Smooth muscle cell (in vitro differentiated cells): ENCODE measurements at regions not wholly inside any gene's neighbourhood (a gene's known extent, or its start where the extent isn't known, plus 50 kb on each side); places are given as distances from the start of the nearest gene placed in this dataset.

Experiments used
- DNase-seq: peaks from one replicate; lab custom pipeline; 2025; ENCODE audit not compliant: unreplicated experiment; lab: John Stamatoyannopoulos, UW
- H2AFZ ChIP-seq: fragments of 200-600 bp; sonication (generic); 2 replicates; pipeline ENCODE4 v1.6.0; 2016; ENCODE audit warnings: antibody characterized with exemption, low read depth, mild to moderate bottlenecking
- H3F3A ChIP-seq: fragments of 200-600 bp; sonication (generic); 2 replicates; pipeline ENCODE4 v1.6.0; 2017; ENCODE audit warnings: antibody characterized with exemption, low read depth
- H3K27ac ChIP-seq: fragments of 200-600 bp; sonication (generic); 2 replicates; pipeline ENCODE4 v1.5.1; 2016; ENCODE audit warnings: low read depth, mild to moderate bottlenecking
- H3K27me3 ChIP-seq: fragments of 200-600 bp; sonication (generic); 2 replicates; pipeline ENCODE4 v1.6.1; 2016; ENCODE audit warnings: low read depth, mild to moderate bottlenecking
- H3K36me3 ChIP-seq: fragments of 200-600 bp; sonication (generic); 2 replicates; pipeline ENCODE4 v1.5.1; 2016; ENCODE audit warnings: low read depth
- H3K4me1 ChIP-seq: fragments of 200-600 bp; sonication (generic); 2 replicates; pipeline ENCODE4 v1.5.1; 2016; ENCODE audit warnings: low read depth
- H3K4me2 ChIP-seq: fragments of 200-600 bp; sonication (generic); 2 replicates; pipeline ENCODE4 v1.6.0; 2016; ENCODE audit warnings: mild to moderate bottlenecking
- H3K4me3 ChIP-seq: fragments of 200-600 bp; sonication (generic); 2 replicates; pipeline ENCODE4 v1.5.1; 2016; ENCODE audit warnings: mild to moderate bottlenecking
- H3K79me2 ChIP-seq: fragments of 200-600 bp; sonication (generic); 2 replicates; pipeline ENCODE4 v1.6.0; 2016; ENCODE audit warnings: low read depth, mild to moderate bottlenecking
- H3K9ac ChIP-seq: fragments of 200-600 bp; sonication (generic); 2 replicates; pipeline ENCODE4 v1.6.0; 2016; ENCODE audit warnings: low read depth
- H3K9me3 ChIP-seq: fragments of 200-600 bp; sonication (generic); replicated peaks from 2 replicates; pipeline ENCODE4 v1.5.1; 2016; ENCODE audit warnings: low read depth
- H4K20me1 ChIP-seq: fragments of 200-600 bp; sonication (generic); 2 replicates; pipeline ENCODE4 v1.6.0; 2016; ENCODE audit warnings: low read depth
- CTCF ChIP-seq: fragments of 200-600 bp; sonication (generic); IDR thresholded peaks from 2 replicates; pipeline ENCODE4 v1.5.1; 2017; ENCODE audit warnings: borderline replicate concordance, mild to moderate bottlenecking, antibody characterized with exemption; ENCODE audit not compliant: insufficient read depth, poor library complexity, severe bottlenecking
- WGBS: methylation state at CpG from one replicate; pipeline ENCODE4 v1.1.7; 2016; ENCODE audit warnings: low lambda C conversion rate; 5-methylcytosine and 5-hydroxymethylcytosine counted together

- no peaks in the 10 kb centered on the region for H3K27me3 ChIP-seq
- no peak for DNase-seq
- no peaks in the 10 kb centered on the region for H3K9me3 ChIP-seq
These were observed 72.8 kb upstream of the PITX1 start for GRCh38 chr5:135106610-135107471.

GRCh38 chr5:135106136-135106535 lies 72.1 kb upstream of the PITX1 start:
- Histone ChIP-seq H3K4me1 (no peaks in the 10 kb centered on the region), H3K9me3 (no peaks in the 10 kb centered on the region), H3F3A (no peaks in the 10 kb centered on the region), H3K4me3 (no peak overlapping the region), H4K20me1 (no peaks in the 10 kb centered on the region), H3K79me2 (no peaks in the 10 kb centered on the region), H3K27me3 (no peaks in the 10 kb centered on the region), H3K9ac (no peak overlapping the region), H3K36me3 (no peaks in the 10 kb centered on the region), H3K4me2 (no peak overlapping the region), H3K27ac (no peak overlapping the region), H2AFZ (no peak overlapping the region)
- no peak for TF ChIP-seq CTCF
- DNase-seq: no peak
- 94% methylated on average over 3 of the region's 3 CpGs for WGBS

More at GRCh38 chr5:135106610-135107471, 72.8 kb upstream of the PITX1 start:
- Histone ChIP-seq H3K79me2 (no peaks in the 10 kb centered on the region), H3K4me2 (no peak overlapping the region), H4K20me1 (no peaks in the 10 kb centered on the region), H3K9ac (no peak overlapping the region), H3K27ac (no peak overlapping the region), H3K4me3 (no peak overlapping the region), H3F3A (no peaks in the 10 kb centered on the region), H2AFZ (no peak overlapping the region), H3K36me3 (no peaks in the 10 kb centered on the region), H3K4me1 (no peaks in the 10 kb centered on the region)
- no peak for TF ChIP-seq CTCF
- WGBS: 88% methylated on average over 19 of the region's 19 CpGs

- Histone ChIP-seq H3K27me3 (no peaks in the 10 kb centered on the region), H3K4me2 (no peak overlapping the region), H3K4me3 (no peak overlapping the region), H3K9ac (no peak overlapping the region), H3K79me2 (no peaks in the 10 kb centered on the region), H3F3A (no peaks in the 10 kb centered on the region), H2AFZ (no peak overlapping the region), H4K20me1 (no peaks in the 10 kb centered on the region), H3K4me1 (no peaks in the 10 kb centered on the region), H3K36me3 (no peaks in the 10 kb centered on the region), H3K27ac (no peak overlapping the region), H3K9me3 (no peaks in the 10 kb centered on the region)
- no peak for TF ChIP-seq CTCF
- WGBS: 94% methylated on average over 3 of the region's 3 CpGs
- DNase-seq: no peak
These were observed 71.1 kb upstream of the PITX1 start for GRCh38 chr5:135105105-135105484.

GRCh38 chr5:135103575-135103853 lies 69.5 kb upstream of the PITX1 start:
- Histone ChIP-seq H3K4me2 (no peak overlapping the region), H3F3A (no peaks in the 10 kb centered on the region), H3K4me3 (no peak overlapping the region), H3K36me3 (no peaks in the 10 kb centered on the region), H3K9ac (no peak overlapping the region), H3K4me1 (no peaks in the 10 kb centered on the region), H3K27ac (no peak overlapping the region), H3K9me3 (no peaks in the 10 kb centered on the region), H4K20me1 (no peaks in the 10 kb centered on the region), H3K27me3 (no peaks in the 10 kb centered on the region), H2AFZ (no peak overlapping the region), H3K79me2 (no peaks in the 10 kb centered on the region)
- TF ChIP-seq CTCF: no peak
- 95% methylated on average over 7 of the region's 7 CpGs for WGBS
- DNase-seq: no peak
